Esophagus muscularis mucosa (tissue), 4 donors: ENCODE measurements at regions not wholly inside any gene's neighbourhood (a gene's known extent, or its start where the extent isn't known, plus 50 kb on each side); places are given as distances from the start of the nearest gene placed in this dataset.

Source experiments
- CTCF ChIP-seq, 3 experiments: fragments of 200-600 bp in 2 of 3; fragments of 450-650 bp in 1 of 3; sonication (generic) in 2 of 3; IDR thresholded peaks; one replicate each; pipeline ENCODE4 v1.5.1; 2017 to 2019; ENCODE audit warnings: antibody characterized with exemption in 3 of 3, mild to moderate bottlenecking in 2 of 3, moderate library complexity in 1 of 3
- EP300 ChIP-seq: sonication (generic); formaldehyde crosslinking; IDR thresholded peaks from one replicate; pipeline ENCODE4 v1.6.1; 2017; ENCODE audit warnings: antibody characterized with exemption
- POLR2A ChIP-seq: fragments of 450-650 bp; IDR thresholded peaks from one replicate; pipeline ENCODE4 v1.6.1; 2017; ENCODE audit warnings: antibody characterized with exemption, moderate library complexity, mild to moderate bottlenecking, low read depth
- POLR2AphosphoS5 ChIP-seq, 2 donors: sonication (generic); formaldehyde crosslinking; IDR thresholded peaks; one replicate each; pipeline ENCODE4 v1.6.1; 2017; ENCODE audit warnings: antibody characterized with exemption in 2 of 2

- TF ChIP-seq POLR2AphosphoS5 (IDR thresholded peaks at IDR 0.05) (no peak), CTCF (IDR thresholded peaks at IDR 0.05) (no peak), POLR2A (no peak), EP300 (no peak)
Measured at GRCh38 chr15:97645758-97646157, 314.7 kb upstream of the ARRDC4 start.
